GM18517 (cell line): ENCODE measurements at regions not wholly inside any gene's neighbourhood (a gene's known extent, or its start where the extent isn't known, plus 50 kb on each side); places are given as distances from the start of the nearest gene placed in this dataset.

Experiments
- ATAC-seq: cut with Tn5 transposase; IDR thresholded peaks from one replicate; pipeline ENCODE4 v1.9.1; 2021; ENCODE audit warnings: mild to moderate bottlenecking, moderate library complexity; ENCODE audit not compliant: unreplicated experiment

- ATAC-seq = no peak
Observed at GRCh38 chr9:88326936-88327335, 61.3 kb upstream of the SPIN1 start.

GRCh38 chr9:88326015-88326414 is 62.2 kb upstream of the SPIN1 start:
- ATAC-seq = no peak

- ATAC-seq = no peak
Observed at GRCh38 chr9:88322906-88323566, 65.2 kb upstream of the SPIN1 start.

GRCh38 chr9:88321764-88322163 is 66.5 kb upstream of the SPIN1 start:
- no peak for ATAC-seq

- ATAC-seq = no peak
Observed at GRCh38 chr9:88320748-88321415, 67.4 kb upstream of the SPIN1 start.

- ATAC-seq = no peak
Observed at GRCh38 chr9:88319936-88320747, 68.1 kb upstream of the SPIN1 start.

- ATAC-seq = no peak
Observed at GRCh38 chr9:88313364-88314220, 74.7 kb upstream of the SPIN1 start.

GRCh38 chr9:88312517-88313103 is 75.6 kb upstream of the SPIN1 start:
- ATAC-seq = no peak

GRCh38 chr9:88312045-88312444 is 76.2 kb upstream of the SPIN1 start:
- no peak for ATAC-seq

- no peak for ATAC-seq
Observed at GRCh38 chr9:88310310-88310980, 77.8 kb upstream of the SPIN1 start.

- no peak for ATAC-seq
Observed at GRCh38 chr9:88308831-88309560, 79.2 kb upstream of the SPIN1 start.

GRCh38 chr9:88307136-88307535 is 81.1 kb upstream of the SPIN1 start:
- ATAC-seq = no peak

GRCh38 chr9:88303721-88304451 is 84.4 kb upstream of the SPIN1 start:
- ATAC-seq = peak; percentile 96

GRCh38 chr9:88302579-88303324 is 85.5 kb upstream of the SPIN1 start:
- ATAC-seq = no peak

GRCh38 chr9:88300556-88300955 is 87.7 kb upstream of the SPIN1 start:
- no peak for ATAC-seq

GRCh38 chr9:88291856-88292255 is 96.4 kb upstream of the SPIN1 start:
- ATAC-seq = no peak

- ATAC-seq = no peak
Observed at GRCh38 chr9:88291056-88291455, 97.2 kb upstream of the SPIN1 start.

- ATAC-seq = no peak
Observed at GRCh38 chr9:88289532-88289931, 98.7 kb upstream of the SPIN1 start.
